NCI-H446 treated with DMSO at 0.1 percent for 48 hours (cell line): ENCODE measurements at regions not wholly inside any gene's neighbourhood (a gene's known extent, or its start where the extent isn't known, plus 50 kb on each side); places are given as distances from the start of the nearest gene placed in this dataset.
"Not testable (repeated sequence)": the region's sequence is repeated elsewhere in the genome, so short reads cannot be mapped to it uniquely, and the experiment has no call there.

ENCODE experiments used
- DNase-seq: peaks from one replicate; lab custom pipeline; 2025; lab: John Stamatoyannopoulos, UW

DNA sequence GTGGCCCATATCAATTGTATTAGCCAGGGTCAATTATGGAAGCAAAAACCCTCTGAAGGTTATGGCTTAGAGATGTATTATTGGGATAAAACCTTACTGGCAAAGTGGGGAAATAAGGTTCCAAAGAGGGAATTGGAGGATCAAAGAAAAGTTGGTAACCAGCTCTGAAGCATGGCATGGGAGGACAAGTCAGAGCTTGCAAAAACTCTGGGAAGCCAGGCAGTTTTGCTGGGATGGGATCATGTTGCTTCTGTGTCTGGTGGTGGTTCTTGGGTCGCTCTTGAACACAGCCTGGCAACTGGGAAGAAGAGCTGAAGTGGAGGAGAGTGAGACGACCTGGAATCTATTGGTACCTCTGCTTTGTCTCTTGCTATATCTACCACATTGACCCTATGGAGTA is 162.6 kb downstream of the PMAIP1 start:
- DNase-seq: no peak

DNA sequence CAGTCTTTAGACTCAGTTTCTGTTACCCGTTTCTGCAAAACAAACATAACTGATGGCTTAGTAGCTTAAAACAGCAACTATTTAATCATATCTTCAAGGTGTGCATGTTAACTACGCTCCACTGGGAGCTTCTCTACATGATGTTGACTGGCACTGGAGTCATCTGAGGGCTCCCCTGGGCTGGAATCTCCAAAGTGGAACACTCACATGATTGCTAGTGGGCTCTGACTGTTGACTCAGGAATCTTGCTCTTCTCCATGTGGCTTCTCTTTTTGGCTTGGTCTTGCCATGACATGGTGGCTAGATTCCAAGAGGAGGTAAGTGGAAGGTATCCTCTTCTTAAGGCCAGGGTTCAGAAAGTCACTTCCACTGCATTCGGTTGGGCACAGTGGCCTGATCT is 160.8 kb downstream of the PMAIP1 start:
- no peak for DNase-seq

DNA sequence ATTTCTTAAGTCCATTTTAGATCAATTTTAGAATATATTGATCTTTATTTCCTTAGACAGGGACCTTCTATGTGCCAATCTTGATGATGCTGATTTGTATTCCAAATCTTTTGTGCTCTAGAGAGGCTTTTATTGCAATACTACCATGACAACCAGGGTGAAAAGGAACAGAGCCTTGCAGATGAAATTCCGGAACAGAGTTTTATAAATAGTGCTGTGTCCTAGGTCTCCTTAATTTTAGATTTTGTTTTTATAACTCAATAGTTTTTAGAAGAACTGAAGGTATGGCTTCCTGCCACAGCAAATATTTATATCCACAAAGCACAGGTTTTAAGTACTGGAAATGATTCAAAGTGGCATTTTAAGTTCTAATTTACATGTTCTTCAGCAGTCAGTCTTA is 160.2 kb downstream of the PMAIP1 start:
- DNase-seq: no peak

DNA sequence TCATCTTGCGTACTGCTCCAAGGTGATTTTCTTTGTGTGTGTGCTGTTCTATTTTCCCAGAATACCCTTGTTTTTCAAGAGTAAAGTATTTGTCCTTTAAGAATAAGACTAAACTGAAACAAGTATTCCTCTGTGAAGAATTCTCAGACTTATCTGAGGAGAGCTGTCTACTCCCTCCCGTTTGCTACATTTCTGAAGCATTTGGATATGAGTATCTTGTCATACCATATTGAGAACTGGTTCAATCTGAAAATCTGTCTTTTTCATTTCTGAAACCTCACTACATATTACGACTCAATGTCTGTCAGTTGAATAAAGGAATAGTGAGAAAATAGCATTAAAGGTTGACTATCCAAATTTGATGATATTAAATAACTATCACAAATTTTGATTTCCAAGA is 159.4 kb downstream of the PMAIP1 start:
- no peak for DNase-seq

DNA sequence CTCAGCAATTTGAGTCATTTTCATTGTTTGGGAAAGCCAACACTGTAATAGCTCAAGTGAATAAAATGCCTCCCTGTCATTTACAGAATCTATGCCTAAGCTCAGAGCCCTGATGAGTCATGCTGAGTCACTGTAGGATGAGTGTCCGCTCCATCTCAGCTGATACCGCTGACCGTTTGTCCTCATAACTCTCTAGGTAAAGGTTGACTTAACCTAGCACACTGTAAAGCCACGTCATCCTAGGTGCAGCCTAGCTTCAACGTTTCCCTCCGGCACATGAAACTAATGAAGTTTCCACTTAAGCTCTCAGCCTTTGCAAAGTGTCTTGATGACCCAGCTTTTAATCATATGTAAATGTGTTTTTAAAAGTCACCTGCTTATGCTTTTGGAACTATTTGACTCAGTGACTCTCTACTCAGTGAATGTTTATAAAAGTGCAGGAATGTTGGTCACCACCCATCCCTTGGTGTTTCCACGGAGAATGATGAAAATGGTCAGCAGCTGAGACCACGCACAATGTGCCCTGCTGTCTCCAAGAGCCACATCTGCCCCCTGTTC is 154.0 kb downstream of the PMAIP1 start:
- no peak for DNase-seq

DNA sequence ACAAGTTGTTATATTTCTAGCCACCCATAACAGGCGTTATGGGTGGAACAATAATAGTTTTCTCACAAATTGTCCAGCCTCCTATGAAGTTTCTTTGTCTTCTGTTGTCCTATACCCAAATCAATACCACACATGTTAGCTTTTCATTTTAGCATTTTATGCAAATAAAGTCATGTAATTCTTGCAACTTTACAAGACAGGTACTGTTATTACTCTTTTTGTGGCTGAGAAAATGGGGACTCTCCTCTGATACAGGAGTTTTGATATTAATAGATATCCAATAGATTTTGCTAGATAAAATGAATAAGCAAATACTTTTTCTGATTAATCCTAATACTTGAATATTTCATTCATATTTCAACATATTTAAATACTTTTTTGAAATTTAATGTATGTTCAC is 151.0 kb downstream of the PMAIP1 start:
- DNase-seq: no peak

DNA sequence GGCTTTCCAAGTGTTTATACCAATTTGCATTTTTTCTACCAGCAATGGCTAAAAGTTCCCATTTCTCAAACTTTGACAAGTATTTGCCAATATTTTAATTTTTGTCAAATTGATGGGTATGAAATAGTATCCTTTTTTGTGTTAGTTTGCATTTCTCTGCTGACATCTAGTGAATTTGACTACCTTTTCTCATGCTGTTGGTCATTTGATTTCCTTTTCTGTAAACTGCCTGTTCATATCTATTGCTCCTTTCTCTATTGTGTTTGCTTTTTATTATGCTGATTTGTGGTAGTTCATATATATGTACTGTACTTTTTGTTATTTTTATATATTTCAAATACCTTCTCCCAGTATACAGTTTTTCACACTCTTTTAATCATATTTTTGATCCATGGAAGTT is 149.4 kb downstream of the PMAIP1 start:
- DNase-seq: no peak

DNA sequence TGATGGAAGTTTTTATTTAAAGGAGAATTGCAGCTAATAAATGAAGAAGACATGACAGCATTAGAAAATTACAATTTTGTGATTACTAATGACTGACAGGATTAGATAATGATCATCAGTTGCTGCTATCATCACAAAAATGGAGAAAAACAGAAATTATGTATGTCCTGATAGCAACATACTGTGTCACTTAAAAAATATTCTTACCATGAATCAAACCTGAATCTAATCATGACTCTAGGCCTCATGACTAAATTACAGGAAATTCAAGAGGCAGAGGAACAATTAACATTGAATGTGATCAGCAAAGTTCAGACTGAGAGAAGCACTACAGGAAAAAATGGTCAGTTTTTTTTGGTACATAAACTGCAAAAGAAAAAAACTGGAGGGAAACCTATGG is 147.8 kb downstream of the PMAIP1 start:
- DNase-seq: no peak

DNA sequence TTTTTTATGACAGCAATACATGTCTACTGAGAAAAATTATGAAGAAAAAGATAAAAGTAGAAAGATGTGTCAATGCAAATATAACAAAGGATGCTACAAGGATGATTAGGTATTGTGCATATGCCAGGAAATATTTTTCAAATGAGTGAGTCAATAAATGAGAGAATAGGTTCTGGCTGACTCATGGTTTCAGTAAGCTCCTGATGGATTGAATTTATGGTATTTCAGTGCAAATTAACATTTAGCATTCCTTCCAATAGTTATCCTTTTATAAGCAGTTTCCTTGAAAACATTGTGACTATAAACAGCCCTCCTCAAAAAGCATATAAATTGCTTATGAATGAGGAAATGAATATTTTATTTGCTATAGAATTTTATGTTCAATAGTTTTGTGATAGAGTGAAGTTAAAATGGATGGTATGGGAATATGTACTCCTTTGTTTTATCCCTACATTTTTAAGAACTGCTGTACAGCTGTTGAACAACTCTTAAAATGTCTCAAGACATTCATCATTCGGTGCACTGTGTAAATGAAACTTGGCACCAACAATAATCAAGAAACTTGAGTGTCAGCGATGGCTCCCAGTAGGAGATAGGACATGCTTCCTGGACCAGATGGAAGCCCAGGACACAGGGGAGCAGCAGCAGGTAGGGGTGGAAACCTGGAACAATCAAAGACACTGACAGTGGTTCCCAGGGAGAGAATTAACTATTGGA is 144.7 kb downstream of the PMAIP1 start:
- peak; percentile 57 for DNase-seq

DNA sequence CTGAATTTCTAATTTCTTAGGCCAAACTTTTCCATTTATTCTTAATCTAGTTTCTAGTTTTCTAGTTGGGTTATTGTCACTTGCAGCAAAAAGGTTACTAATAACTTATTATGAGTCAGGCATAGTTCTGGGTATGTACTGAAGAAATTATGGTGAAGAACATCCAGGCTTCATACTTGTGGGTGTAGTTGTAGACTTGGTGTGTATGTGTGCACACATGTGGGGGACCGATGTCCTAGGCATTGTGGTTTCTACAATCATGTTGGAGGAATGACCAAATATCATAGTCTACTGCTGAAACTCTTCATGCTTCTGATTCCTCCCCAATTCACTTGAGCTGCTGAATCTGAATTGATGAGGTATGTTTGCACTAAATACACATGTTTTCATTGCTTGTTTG is 141.2 kb downstream of the PMAIP1 start:
- no peak for DNase-seq

DNA sequence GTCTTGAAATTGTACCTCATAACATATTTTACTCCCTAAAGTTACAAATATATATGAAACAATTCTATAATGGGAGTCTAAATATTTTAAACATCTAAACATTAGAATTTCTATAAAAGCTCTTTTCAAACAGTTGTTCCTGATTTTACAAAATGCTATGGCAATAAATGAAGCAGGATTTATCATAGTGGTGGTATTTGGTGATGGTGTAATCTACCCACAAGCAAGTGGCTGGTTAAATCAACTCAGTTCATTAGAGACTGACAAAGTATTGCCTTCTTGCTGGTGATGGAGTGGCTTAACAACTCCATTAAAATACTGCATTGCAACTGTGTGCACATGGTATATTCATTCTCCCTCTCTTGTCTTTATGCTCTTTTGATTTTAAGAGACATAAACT is 138.9 kb downstream of the PMAIP1 start:
- DNase-seq: no peak

DNA sequence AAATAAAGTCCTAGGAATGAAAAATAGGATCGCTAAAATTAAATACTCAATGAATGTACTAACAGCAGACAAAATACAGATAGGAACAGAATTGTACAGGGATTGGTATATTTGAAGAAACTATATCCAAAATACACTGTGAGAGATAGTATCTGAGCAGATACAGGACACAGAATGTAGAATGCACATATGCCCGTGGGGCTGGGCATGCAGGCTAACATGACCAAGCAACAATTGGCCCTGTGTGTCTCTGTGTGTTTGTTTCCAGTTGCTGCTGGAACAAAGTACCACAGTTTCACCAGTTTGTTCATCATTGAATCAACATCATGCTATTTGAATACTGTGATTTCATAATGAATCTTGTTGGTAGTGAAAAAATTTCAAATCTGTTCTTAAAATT is 127.6 kb downstream of the PMAIP1 start:
- DNase-seq: no peak

DNA sequence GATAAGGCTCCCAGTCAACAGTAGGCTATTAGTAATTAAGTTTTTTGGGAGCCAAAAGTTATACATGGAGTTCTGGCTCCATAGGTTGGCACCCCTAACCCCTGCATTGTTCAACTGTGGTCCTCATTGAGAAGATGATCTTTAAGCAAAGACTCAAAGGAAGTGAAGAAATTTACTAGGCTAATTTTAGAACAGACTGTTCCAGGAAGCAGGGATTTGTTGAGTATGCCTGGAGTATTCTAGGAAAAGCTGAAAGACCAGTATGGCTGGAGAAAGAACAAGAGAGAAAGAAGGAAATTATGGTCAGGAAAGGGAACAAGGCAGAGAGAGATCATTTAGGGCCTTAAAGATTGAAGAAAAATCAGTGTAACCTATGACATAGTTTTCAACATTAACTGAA is 125.1 kb downstream of the PMAIP1 start:
- no peak for DNase-seq

DNA sequence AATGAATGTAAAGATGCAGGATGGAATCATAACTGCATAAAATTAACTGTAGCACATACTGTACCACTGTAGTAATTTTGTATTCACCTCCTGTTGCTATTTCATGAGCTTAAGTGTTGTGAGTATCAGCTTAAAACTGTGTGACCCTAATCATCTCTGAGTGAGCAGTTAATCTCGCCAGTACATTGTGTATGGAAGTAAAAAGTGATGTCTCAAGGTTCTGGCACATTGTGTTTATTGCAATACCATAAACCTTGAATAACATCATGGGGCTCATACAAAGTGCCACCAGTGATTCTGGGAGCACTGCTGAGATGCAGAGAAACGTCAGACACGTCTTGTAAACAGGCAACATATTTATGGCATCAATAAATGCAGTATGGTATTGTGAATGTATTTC is 124.5 kb downstream of the PMAIP1 start:
- DNase-seq: no peak

DNA sequence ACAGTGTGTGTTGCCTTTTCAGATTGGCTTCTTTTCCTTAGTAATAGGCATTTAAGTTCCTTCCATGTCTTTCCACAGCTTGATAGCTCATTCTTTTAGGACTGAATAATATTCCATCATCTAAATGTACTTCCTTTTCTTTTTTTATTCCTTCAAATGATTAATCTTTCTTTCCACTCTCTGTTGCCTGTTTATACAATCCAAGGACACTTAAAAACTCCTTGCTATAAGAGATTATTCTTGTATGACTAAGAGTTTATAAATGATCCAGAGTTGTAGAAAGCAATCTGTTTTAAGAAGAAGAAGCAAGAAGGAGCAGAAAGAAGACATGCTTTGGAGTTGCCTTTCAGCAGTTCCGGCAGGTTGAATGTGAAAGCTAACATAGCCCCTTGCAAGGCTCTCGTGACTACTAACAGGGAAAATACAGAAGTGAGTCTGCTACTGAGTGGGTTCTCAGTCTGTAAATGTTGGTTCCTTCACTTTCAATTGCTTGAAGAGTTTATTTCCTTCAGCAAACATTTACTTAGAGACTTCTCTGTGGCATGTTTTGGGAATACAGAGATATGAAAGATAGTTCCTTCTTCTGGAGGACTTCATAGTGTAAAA is 123.0 kb downstream of the PMAIP1 start:
- no peak for DNase-seq

DNA sequence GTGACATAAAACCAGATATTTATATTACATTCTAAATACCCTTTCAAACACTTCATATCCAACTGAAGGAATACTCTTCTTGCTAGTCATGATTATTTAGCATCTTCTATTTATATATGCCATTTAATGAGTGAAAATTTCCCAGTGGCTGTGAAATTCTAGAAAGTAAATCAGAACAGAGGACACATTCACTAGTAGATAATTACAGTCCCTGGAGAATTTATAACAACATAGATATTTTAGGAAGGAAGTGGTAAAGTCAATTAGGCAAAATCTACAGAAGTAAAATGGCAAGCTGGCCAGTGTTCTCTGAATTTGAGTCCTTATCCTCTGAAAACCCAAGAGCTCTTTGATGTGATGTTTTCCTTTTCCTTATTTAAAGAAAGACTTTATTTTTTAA is 121.8 kb downstream of the PMAIP1 start:
- no peak for DNase-seq

DNA sequence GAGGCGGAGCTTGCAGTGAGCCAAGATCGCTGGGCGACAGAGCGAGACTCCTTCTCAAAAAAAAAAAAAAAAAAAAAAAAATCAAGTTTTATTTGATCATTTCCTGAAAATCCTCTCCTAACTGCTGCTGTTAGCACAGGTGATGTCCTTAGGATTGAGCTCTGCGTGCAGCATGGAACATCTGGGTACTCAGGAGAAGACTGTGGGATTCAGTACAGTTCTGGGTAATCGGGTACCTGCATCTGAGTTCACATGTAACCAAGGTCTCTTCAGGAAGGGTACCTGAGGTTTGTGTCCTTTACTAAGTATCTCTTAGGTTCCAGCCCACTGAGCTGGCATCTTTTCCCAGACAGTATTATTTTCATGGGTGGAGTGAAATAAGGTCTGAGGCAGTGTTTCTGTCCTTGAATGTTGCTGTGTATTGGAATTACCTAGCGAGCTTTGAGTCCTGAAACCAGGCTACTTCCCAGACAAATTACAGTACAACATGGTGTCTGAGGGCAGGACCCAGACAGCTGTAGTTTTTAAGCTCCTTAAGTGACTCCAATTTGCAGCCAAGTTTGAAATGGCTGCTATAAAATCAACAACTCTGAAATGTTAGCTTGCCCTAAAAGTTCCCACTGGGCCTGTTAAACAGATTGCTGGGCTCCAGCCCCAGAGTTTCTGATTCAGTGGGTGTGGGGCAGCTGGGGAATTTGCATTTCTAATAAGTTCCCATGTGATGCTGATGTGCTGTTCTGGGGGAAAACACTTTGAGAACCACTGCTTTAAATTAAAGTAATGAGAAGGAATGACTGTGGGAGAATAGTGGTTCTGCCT is 120.5 kb downstream of the PMAIP1 start:
- DNase-seq: no peak

DNA sequence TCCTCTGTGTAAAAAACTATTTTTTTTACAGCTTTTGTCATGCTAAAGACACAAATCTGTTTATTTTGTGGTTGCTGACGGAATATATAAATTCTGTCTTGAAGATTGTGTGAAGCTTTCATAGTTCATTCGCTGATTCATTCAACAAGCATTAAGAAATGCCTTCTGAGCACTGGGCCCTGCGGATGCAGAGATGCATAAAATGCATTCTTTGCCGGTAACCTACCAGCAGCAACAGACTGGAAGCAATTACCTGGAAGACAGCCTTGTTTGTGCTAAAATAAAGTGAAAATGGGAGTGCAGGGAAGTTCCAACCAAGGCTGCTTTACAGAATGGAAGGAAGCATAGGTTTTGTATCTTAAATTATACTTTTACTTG is 119.7 kb downstream of the PMAIP1 start:
- DNase-seq: no peak

DNA sequence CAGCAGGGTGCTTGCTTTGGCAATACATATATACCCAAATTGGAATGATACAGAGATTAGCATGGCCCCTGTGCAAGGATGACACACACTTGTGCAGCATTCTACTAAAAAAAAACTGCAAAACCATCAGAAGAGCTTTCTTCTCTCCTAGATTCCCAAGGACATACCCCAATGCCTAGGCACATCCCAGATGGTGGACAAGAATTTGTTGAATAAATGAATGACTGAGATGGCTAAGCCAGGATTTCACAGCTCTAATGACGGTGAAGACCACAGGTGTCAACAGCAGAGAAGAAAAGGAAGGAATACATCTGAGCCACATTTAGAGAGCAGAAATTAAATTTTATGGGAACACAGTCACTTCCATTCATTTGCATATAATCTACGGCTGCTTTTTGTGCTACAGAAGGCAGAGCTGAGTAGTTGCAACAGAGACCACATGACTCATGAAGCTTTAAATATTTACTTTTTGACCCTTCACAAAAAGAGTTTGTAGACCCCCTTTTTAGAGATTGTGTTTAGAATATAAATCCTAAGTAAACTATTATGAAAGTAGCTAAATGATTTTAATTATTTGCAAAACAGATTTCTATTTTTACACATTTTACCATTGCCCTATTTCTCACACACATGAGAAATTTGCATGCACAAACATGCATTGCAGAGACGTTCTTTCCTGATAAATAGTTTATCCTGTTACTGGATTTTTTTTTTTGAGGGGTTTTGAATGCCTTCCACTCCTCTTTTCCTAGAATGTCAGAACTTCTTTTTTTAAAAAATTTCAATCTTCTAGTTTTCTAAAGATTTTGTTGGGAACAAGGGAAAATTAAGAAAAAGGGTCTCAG is 119.0 kb downstream of the PMAIP1 start:
- no peak for DNase-seq

DNA sequence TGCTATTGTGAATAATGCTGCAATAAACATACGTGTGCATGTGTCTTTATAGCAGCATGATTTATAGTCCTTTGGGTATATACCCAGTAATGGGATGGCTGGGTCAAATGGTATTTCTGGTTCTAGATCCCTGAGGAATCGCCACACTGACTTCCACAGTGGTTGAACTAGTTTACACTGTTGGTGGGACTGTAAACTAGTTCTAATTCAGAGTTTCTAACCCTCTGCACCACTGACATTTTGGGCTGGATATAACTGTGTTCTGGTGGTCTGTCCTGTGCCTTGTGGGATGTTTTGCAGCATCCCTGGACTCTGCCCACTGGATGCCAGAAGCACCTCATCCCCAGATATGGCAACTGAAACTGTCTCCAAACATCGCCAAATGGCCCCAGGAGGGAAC is 118.3 kb downstream of the PMAIP1 start:
- not testable (repeated sequence) for DNase-seq

DNA sequence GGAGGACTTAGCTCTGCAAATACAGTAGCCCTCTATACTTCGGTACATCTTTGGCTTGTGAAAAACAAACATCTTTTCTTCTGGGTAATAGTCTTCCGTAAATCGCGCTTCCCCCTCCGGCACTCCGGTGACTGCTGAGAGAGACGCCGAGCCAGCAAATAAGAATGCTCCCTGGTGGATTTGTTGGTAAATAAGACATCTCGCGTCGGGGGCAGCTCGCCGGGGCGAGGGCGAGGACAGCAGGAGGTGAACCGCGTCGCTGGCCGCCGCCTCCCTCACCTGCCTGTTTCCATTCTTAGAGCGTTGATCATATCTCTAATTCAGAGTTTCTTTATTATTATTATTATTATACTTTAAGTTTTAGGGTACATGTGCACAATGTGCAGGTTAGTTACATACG is 117.6 kb downstream of the PMAIP1 start:
- DNase-seq: no peak

DNA sequence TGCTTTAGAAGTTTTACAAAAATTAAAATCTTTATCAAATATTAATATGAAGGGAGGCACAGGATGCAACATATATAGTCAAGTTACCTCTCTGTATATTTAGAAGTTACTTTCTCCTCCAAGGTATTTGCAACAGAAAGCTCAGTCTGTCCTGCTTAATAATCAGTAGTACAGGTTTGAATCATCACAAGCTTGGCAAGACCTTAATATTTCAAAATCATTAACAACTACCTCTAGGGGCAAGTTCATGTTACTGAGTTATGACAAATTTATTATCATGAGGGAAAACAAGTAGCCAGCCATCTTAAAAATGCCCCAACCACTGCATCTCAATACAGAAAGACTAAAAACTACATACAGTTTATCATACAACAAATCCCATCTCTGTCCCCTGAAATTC is 116.0 kb downstream of the PMAIP1 start:
- DNase-seq: not testable (repeated sequence)
